ENCODE measurements at regions not wholly inside any gene's neighbourhood (a gene's known extent, or its start where the extent isn't known, plus 50 kb on each side); places are given as distances from the start of the nearest gene placed in this dataset.

GRCh38 chr9:105057551-105057950, 129.6 kb upstream of the ABCA1 start:
- Histone ChIP-seq H3K9me3 (ENCODE audit: severe bottlenecking) (peaks cover 8% of the 10 kb centered on the region), H3K27me3 (ENCODE audit: insufficient read depth, low read depth, severe bottlenecking) (no peaks in the 10 kb centered on the region), H3K36me3 (no peaks in the 10 kb centered on the region), H3K4me3 (ENCODE audit: low read depth, low read length) (no peak overlapping the region), H3K27ac (no peak overlapping the region)
- TF ChIP-seq CTCF (IDR thresholded peaks at IDR 0.05; ENCODE audit: low read depth, low read length), result no peak
- DNase-seq, result no peak

GRCh38 chr9:105059252-105059651, 131.3 kb upstream of the ABCA1 start:
- no peak for DNase-seq
- no peak overlapping the region for H3K27ac ChIP-seq

GRCh38 chr9:105062222-105062855, 134.4 kb upstream of the ABCA1 start:
- TF ChIP-seq CTCF (IDR thresholded peaks at IDR 0.05; ENCODE audit: low read depth, low read length), result no peak
- DNase-seq, result no peak
- H3K4me3 ChIP-seq (ENCODE audit: low read depth, low read length), result no peak overlapping the region
- no peaks in the 10 kb centered on the region for H3K36me3 ChIP-seq
- no peaks in the 10 kb centered on the region for H3K27me3 ChIP-seq (ENCODE audit: insufficient read depth, low read depth, severe bottlenecking)
- peaks cover 6% of the 10 kb centered on the region for H3K9me3 ChIP-seq (ENCODE audit: severe bottlenecking)
- no peak overlapping the region for H3K27ac ChIP-seq

More at GRCh38 chr9:105059252-105059651, 131.3 kb upstream of the ABCA1 start:
- Histone ChIP-seq H3K27me3 (ENCODE audit: insufficient read depth, low read depth, severe bottlenecking) (no peaks in the 10 kb centered on the region), H3K9me3 (ENCODE audit: severe bottlenecking) (peaks cover 8% of the 10 kb centered on the region), H3K4me3 (ENCODE audit: low read depth, low read length) (no peak overlapping the region), H3K36me3 (no peaks in the 10 kb centered on the region)
- TF ChIP-seq CTCF (IDR thresholded peaks at IDR 0.05; ENCODE audit: low read depth, low read length), result no peak

DNA sequence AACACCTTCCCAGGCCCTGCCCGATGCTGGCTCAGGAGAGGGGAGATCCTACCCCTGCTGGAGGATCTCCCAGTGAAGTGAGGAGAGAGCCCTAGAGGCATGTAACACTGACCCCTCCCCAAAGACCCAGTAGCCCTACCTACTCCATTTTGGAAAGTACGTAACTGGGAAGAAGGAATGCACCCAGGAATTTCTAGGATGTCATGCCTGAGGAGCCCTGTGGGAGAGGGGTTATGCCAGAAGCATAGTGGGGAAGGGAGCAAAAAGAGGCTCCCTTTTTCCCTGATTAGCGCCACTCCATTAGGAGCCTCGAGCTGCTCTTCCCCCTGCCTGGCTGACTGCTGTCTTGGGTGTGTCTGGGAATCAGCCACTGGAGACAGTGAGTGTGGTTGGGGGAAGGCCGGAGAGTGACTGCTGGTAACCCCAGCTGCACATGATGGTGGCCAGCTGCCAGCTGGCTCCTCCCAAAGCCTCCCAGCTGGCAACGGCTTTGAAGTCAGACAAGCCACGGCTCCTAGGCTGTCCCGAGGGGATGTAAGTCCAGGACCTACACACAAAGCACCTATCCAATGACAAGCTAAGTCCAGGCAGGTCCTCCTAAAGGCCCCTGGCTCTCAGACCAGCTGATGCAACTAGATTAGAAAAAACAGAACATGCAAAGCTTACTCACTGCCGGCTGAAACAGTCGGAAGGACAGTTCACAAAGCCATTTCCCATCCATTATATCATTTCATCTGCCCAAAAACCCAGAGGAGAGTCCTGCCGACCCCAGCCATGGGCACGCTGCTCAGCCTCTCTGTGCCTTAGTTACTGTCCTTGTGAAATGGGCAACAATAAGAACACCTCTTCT, 136.5 kb upstream of the ABCA1 start:
- H3K27me3 ChIP-seq (ENCODE audit: insufficient read depth, low read depth, severe bottlenecking), result no peaks in the 10 kb centered on the region
- peak; percentile 96 for DNase-seq
- TF ChIP-seq CTCF (IDR thresholded peaks at IDR 0.05; ENCODE audit: low read depth, low read length), result no peak
- peaks cover 6% of the 10 kb centered on the region for H3K9me3 ChIP-seq (ENCODE audit: severe bottlenecking)
- no peaks in the 10 kb centered on the region for H3K36me3 ChIP-seq
- peak overlapping the region; percentile 78 for H3K27ac ChIP-seq
- H3K4me3 ChIP-seq (ENCODE audit: low read depth, low read length), result no peak overlapping the region

GRCh38 chr9:105065098-105066088, 137.4 kb upstream of the ABCA1 start:
- Histone ChIP-seq H3K27ac (peak overlapping the region; percentile 78), H3K4me3 (ENCODE audit: low read depth, low read length) (no peak overlapping the region), H3K27me3 (ENCODE audit: insufficient read depth, low read depth, severe bottlenecking) (no peaks in the 10 kb centered on the region), H3K36me3 (no peaks in the 10 kb centered on the region), H3K9me3 (ENCODE audit: severe bottlenecking) (peaks cover 4% of the 10 kb centered on the region)
- DNase-seq, result peak; percentile 45
- no peak for TF ChIP-seq CTCF (IDR thresholded peaks at IDR 0.05; ENCODE audit: low read depth, low read length)
